Loucy (cell line): ENCODE measurements at regions not wholly inside any gene's neighbourhood (a gene's known extent, or its start where the extent isn't known, plus 50 kb on each side); places are given as distances from the start of the nearest gene placed in this dataset.

Experiments used
- H2AFZ ChIP-seq: fragments of 200-600 bp; sonication (generic); 2 replicates; pipeline ENCODE4 v1.6.0; 2016; ENCODE audit warnings: antibody characterized with exemption, mild to moderate bottlenecking, low read length, moderate library complexity
- H3F3A ChIP-seq: fragments of 200-600 bp; 2 replicates; pipeline ENCODE4 v1.6.0; 2016; ENCODE audit warnings: antibody characterized with exemption, low read depth, mild to moderate bottlenecking
- H3K27me3 ChIP-seq: fragments of 200-600 bp; sonication (generic); 2 replicates; pipeline ENCODE4 v1.6.1; 2014; ENCODE audit warnings: low read length, mild to moderate bottlenecking; ENCODE audit not compliant: insufficient read depth, poor library complexity, severe bottlenecking
- H3K36me3 ChIP-seq: fragments of 200-600 bp; sonication (generic); 2 replicates; pipeline ENCODE4 v1.6.1; 2016; ENCODE audit warnings: low read length; ENCODE audit not compliant: insufficient read depth
- H3K4me1 ChIP-seq: fragments of 200-600 bp; sonication (generic); 2 replicates; pipeline ENCODE4 v1.5.1; 2014; ENCODE audit warnings: low read length, mild to moderate bottlenecking; ENCODE audit not compliant: insufficient read depth, poor library complexity, severe bottlenecking
- H3K4me2 ChIP-seq: fragments of 200-600 bp; sonication (generic); 2 replicates; pipeline ENCODE4 v1.6.0; 2014; ENCODE audit warnings: antibody characterized with exemption, low read length, low read depth, mild to moderate bottlenecking; ENCODE audit not compliant: poor library complexity, severe bottlenecking
- H3K4me3 ChIP-seq: fragments of 200-600 bp; sonication (generic); 2 replicates; pipeline ENCODE4 v1.5.1; 2014; ENCODE audit warnings: low read length, mild to moderate bottlenecking, mixed read lengths; ENCODE audit not compliant: poor library complexity, severe bottlenecking
- H3K79me2 ChIP-seq: fragments of 200-600 bp; sonication (generic); 2 replicates; pipeline ENCODE4 v1.6.1; 2014; ENCODE audit warnings: low read length; ENCODE audit not compliant: insufficient read depth
- H3K9ac ChIP-seq: fragments of 200-600 bp; sonication (generic); 2 replicates; pipeline ENCODE4 v1.6.0; 2014; ENCODE audit warnings: mild to moderate bottlenecking, low read depth, low read length, moderate library complexity; ENCODE audit not compliant: poor library complexity, severe bottlenecking
- H3K9me2 ChIP-seq: fragments of 200-600 bp; sonication (generic); replicated peaks from 2 replicates; pipeline ENCODE4 v1.6.1; 2016; ENCODE audit warnings: low read depth, low read length, mixed read lengths
- H3K9me3 ChIP-seq: fragments of 200-600 bp; sonication (generic); 2 replicates; pipeline ENCODE4 v1.6.1; 2014; ENCODE audit warnings: mild to moderate bottlenecking, antibody characterized with exemption, low read length, low read depth; ENCODE audit not compliant: insufficient read depth
- H4K20me1 ChIP-seq: fragments of 200-600 bp; sonication (generic); 2 replicates; pipeline ENCODE4 v1.6.0; 2014; ENCODE audit warnings: antibody characterized with exemption, low read length, mild to moderate bottlenecking; ENCODE audit not compliant: insufficient read depth, poor library complexity, severe bottlenecking
- CTCF ChIP-seq: fragments of 200-600 bp; sonication (generic); conservative IDR thresholded peaks from 2 replicates; pipeline ENCODE4 v1.5.1; 2014; ENCODE audit warnings: mild to moderate bottlenecking, antibody characterized with exemption, low read length
- EZH2phosphoT487 ChIP-seq: fragments of 200-600 bp; IDR thresholded peaks from 2 replicates; pipeline ENCODE4 v1.6.1; 2018; ENCODE audit warnings: antibody characterized with exemption, mild to moderate bottlenecking, moderate library complexity, borderline replicate concordance

- Histone ChIP-seq H3K4me3 (no peak overlapping the region), H3K36me3 (no peaks in the 10 kb centered on the region), H3K9me2 (no peaks in the 10 kb centered on the region), H2AFZ (no peak overlapping the region), H3F3A (no peaks in the 10 kb centered on the region), H3K79me2 (no peaks in the 10 kb centered on the region), H4K20me1 (no peaks in the 10 kb centered on the region), H3K4me2 (no peak overlapping the region), H3K9ac (no peak overlapping the region), H3K27me3 (no peaks in the 10 kb centered on the region), H3K4me1 (no peaks in the 10 kb centered on the region), H3K9me3 (no peaks in the 10 kb centered on the region)
- TF ChIP-seq CTCF (no peak), EZH2phosphoT487 (no peak)
Observed at GRCh38 chr4:54526560-54526959, 131.2 kb upstream of the KIT start.

GRCh38 chr4:54527532-54527931, 130.2 kb upstream of the KIT start:
- Histone ChIP-seq H3K79me2 (no peaks in the 10 kb centered on the region), H3K9me2 (no peaks in the 10 kb centered on the region), H4K20me1 (no peaks in the 10 kb centered on the region), H2AFZ (no peak overlapping the region), H3K4me1 (no peaks in the 10 kb centered on the region), H3K36me3 (no peaks in the 10 kb centered on the region), H3K9ac (no peak overlapping the region), H3F3A (no peaks in the 10 kb centered on the region), H3K4me2 (no peak overlapping the region), H3K9me3 (no peaks in the 10 kb centered on the region), H3K4me3 (no peak overlapping the region), H3K27me3 (no peaks in the 10 kb centered on the region)
- TF ChIP-seq EZH2phosphoT487 (no peak), CTCF (no peak)

GRCh38 chr4:54539500-54540029, 118.2 kb upstream of the KIT start:
- no peaks in the 10 kb centered on the region for H3K9me2 ChIP-seq
- no peak overlapping the region for H2AFZ ChIP-seq
- H3K4me2 ChIP-seq, result no peak overlapping the region
- no peaks in the 10 kb centered on the region for H3K4me1 ChIP-seq
- H3K27me3 ChIP-seq, result no peaks in the 10 kb centered on the region
- H3K9me3 ChIP-seq, result no peaks in the 10 kb centered on the region
- H3K79me2 ChIP-seq, result no peaks in the 10 kb centered on the region
- TF ChIP-seq EZH2phosphoT487 (no peak), CTCF (no peak)
- H3K4me3 ChIP-seq, result no peak overlapping the region
- H3K9ac ChIP-seq, result no peak overlapping the region
- no peaks in the 10 kb centered on the region for H3K36me3 ChIP-seq
- H4K20me1 ChIP-seq, result no peaks in the 10 kb centered on the region
- no peaks in the 10 kb centered on the region for H3F3A ChIP-seq
